K562 (cell line): ENCODE measurements at regions not wholly inside any gene's neighbourhood (a gene's known extent, or its start where the extent isn't known, plus 50 kb on each side); places are given as distances from the start of the nearest gene placed in this dataset.

Experiments used
- ATAC-seq: fragments of 200-7000 bp; cut with Tn5 transposase; 3 replicates; pipeline ENCODE4 v1.9.1; 2020; ENCODE audit warnings: moderate library complexity
- BruUV-seq: library from RNA; stranded (reverse); fragments of 400-500 nt; replicated peaks from 2 replicates; lab custom pipeline; 2021; lab: Mats Ljungman, UMichigan
- CTCF ChIA-PET: fragments of 300-600 bp; formaldehyde crosslinking; extraction: SDS; loops from one replicate; lab custom pipeline; 2021; ENCODE audit warnings: low intra/inter-chr PET ratio; lab: Yijun Ruan, JAX
- POLR2A ChIA-PET: fragments of 300-600, 350-650 bp; sonication (Branson Sonifier 250); formaldehyde crosslinking; extraction: SDS; loops from one replicate; lab custom pipeline; 2021; ENCODE audit warnings: antibody characterized with exemption, inconsistent platforms; lab: Yijun Ruan, JAX
- DNase-seq, 4 experiments: peaks; one replicate each; pipeline versions ENCODE4 v3.0.0 to v3.0.0-alpha.2; 2011 to 2018; ENCODE audit warnings: low spot score in 3 of 4, mixed read lengths in 3 of 4; ENCODE audit errors: extremely low read depth in 1 of 4
- FAIRE-seq: peaks from 2 replicates; lab custom pipeline; 2011; peaks lifted over from hg19 to GRCh38; lab: Jason Lieb, UNC
- H2AFZ ChIP-seq: 2 replicates; pipeline ENCODE4 v1.6.0; 2011; ENCODE audit warnings: low read depth, low read length, control low read depth, inconsistent platforms
- H3K27ac ChIP-seq: fragments of 200-600 bp; 3 replicates; pipeline ENCODE4 v1.8.0; 2011; ENCODE audit warnings: low read depth, mild to moderate bottlenecking, control low read depth, inconsistent platforms, low read length, moderate library complexity, mixed read lengths; ENCODE audit errors: extremely low read depth
- H3K27me3 ChIP-seq, 2 experiments: fragments of 300-600 bp in 1 of 2; 2 replicates in 1 of 2; 3 replicates in 1 of 2; pipeline versions ENCODE4 v1.6.0 to v1.8.0; 2011; ENCODE audit warnings: inconsistent platforms in 2 of 2, low read length in 2 of 2, mild to moderate bottlenecking in 1 of 2, mixed read lengths in 1 of 2, moderate library complexity in 1 of 2; ENCODE audit not compliant: control insufficient read depth in 2 of 2, insufficient read depth in 2 of 2
- H3K36me3 ChIP-seq: fragments of 300-600 bp; 3 replicates; pipeline ENCODE4 v1.8.0; 2011; ENCODE audit warnings: mild to moderate bottlenecking, low read length, inconsistent platforms; ENCODE audit not compliant: control insufficient read depth, insufficient read depth
- H3K4me1 ChIP-seq, 2 experiments: fragments of 200-600 bp in 1 of 2; replicated peaks in 1 of 2; 2 replicates in 1 of 2; 3 replicates in 1 of 2; pipeline versions ENCODE4 v1.5.1 to v1.8.0; 2011; ENCODE audit warnings: inconsistent platforms in 2 of 2, low read length in 2 of 2, mild to moderate bottlenecking in 1 of 2, mixed read lengths in 1 of 2, moderate library complexity in 1 of 2; ENCODE audit not compliant: control insufficient read depth in 2 of 2, insufficient read depth in 2 of 2
- H3K4me2 ChIP-seq: 2 replicates; pipeline ENCODE4 v1.6.1; 2011; ENCODE audit warnings: low read length, control low read depth, inconsistent platforms, mixed read lengths; ENCODE audit not compliant: insufficient read depth
- H3K4me3 ChIP-seq: fragments of 200-600 bp; sonication (generic), shearing (Covaris generic); 2 replicates; pipeline ENCODE4 v1.5.1; 2016; ENCODE audit warnings: control low read depth, inconsistent platforms
- H3K79me2 ChIP-seq: fragments of 200-600 bp; 3 replicates; pipeline ENCODE4 v1.8.0; 2011; ENCODE audit warnings: low read length, inconsistent platforms; ENCODE audit not compliant: control insufficient read depth, insufficient read depth
- H3K9ac ChIP-seq, 2 experiments: 2 replicates each; pipeline versions ENCODE4 v1.6.0 to v1.6.1; 2011; ENCODE audit warnings: low read depth in 2 of 2, low read length in 2 of 2, control low read depth in 1 of 2, inconsistent platforms in 1 of 2, mild to moderate bottlenecking in 1 of 2, mixed read lengths in 1 of 2; ENCODE audit not compliant: insufficient read depth in 1 of 2
- H3K9me1 ChIP-seq: one replicate; pipeline ENCODE4 v1.6.0; 2011; ENCODE audit warnings: inconsistent platforms, mild to moderate bottlenecking, low read length, moderate library complexity; ENCODE audit not compliant: control insufficient read depth, insufficient read depth
- H3K9me3 ChIP-seq: replicated peaks from 2 replicates; pipeline ENCODE4 v1.5.1; 2011; ENCODE audit warnings: low read depth, low read length, inconsistent platforms; ENCODE audit not compliant: control insufficient read depth, insufficient read depth
- H4K20me1 ChIP-seq: replicated peaks from 2 replicates; pipeline ENCODE4 v1.6.1; 2011; ENCODE audit warnings: low read length, inconsistent platforms, mixed read lengths; ENCODE audit not compliant: control insufficient read depth, insufficient read depth
- AFF1 ChIP-seq, 2 experiments: fragments of 450-650 bp; IDR thresholded peaks; 2 replicates each; pipeline ENCODE4 v1.6.1; 2018; ENCODE audit warnings: mild to moderate bottlenecking in 2 of 2, low read depth in 1 of 2; ENCODE audit not compliant: partially characterized antibody in 2 of 2
- MGA ChIP-seq: fragments of 450-650 bp; IDR thresholded peaks from 2 replicates; pipeline ENCODE4 v1.6.1; 2016; ENCODE audit warnings: mild to moderate bottlenecking, moderate library complexity
- WGBS: fragments of 100-300 bp; shearing (Covaris generic); methylation state at CpG from one replicate; pipeline ENCODE4 v1.1.6; 2016; ENCODE audit warnings: low coverage, mixed read lengths; ENCODE audit not compliant: insufficient coverage; ENCODE audit errors: missing lambda C conversion rate; 5-methylcytosine and 5-hydroxymethylcytosine counted together
- in situ Hi-C: fragments of 300-500 bp; cut with MboI; formaldehyde crosslinking; loops from 4 replicates; pipeline ENCODE4 v1.15.0; 2018; ENCODE audit warnings: inconsistent platforms, mixed read lengths
- intact Hi-C: fragments of 100-400 bp; cut with micrococcal nuclease; formaldehyde crosslinking; loops from 2 replicates; pipeline ENCODE4 v1.14.2; 2022

- WGBS = under 1% methylated on average over 16 of the region's 16 CpGs
- TF ChIP-seq MGA (no peak), AFF1 (IDR thresholded peaks at IDR 0.05; ENCODE audit: low read depth in 1 of 2, partially characterized antibody in 2 of 2) (no peak)
Observed at GRCh38 chr2:15693926-15694588, 102.4 kb downstream of the DDX1 start.

More at GRCh38 chr2:15693926-15694588, 102.4 kb downstream of the DDX1 start:
- Histone ChIP-seq H3K4me1 (peaks cover 4 to 14% of the 10 kb centered on the region in 2 experiments; a peak in 4 of 5 replicates), H2AFZ (no peak overlapping the region), H4K20me1 (no peaks in the 10 kb centered on the region), H3K79me2 (no peaks in the 10 kb centered on the region), H3K9ac (peak overlapping the region in 1 of 2 experiments; percentile 52; a peak in 1 of 4 replicates), H3K4me3 (no peak overlapping the region), H3K4me2 (no peak overlapping the region), H3K27me3 (peaks cover 20 to 74% of the 10 kb centered on the region in 2 experiments), H3K27ac (no peak overlapping the region), H3K9me1 (no peaks in the 10 kb centered on the region), H3K9me3 (no peaks in the 10 kb centered on the region), H3K36me3 (no peaks in the 10 kb centered on the region)
- DNase-seq (no peak), FAIRE-seq (no peak), ATAC-seq (no peak)
- ChIA-PET CTCF (no interaction called here), POLR2A (interaction anchor here (0.6 kb wide), 1 partner anchor 129 kb away, joined by 3 read pairs; no protein-coding TSS in a partner anchor)
- in situ Hi-C loops (no loop called here), intact Hi-C loops (no loop called here)
- no TSS peak for BruUV-seq
